IPS-20b (cell line): ENCODE measurements at regions not wholly inside any gene's neighbourhood (a gene's known extent, or its start where the extent isn't known, plus 50 kb on each side); places are given as distances from the start of the nearest gene placed in this dataset.

Experiments used
- H3K27ac ChIP-seq: one replicate; pipeline ENCODE4 v1.5.1; 2013; ENCODE audit warnings: low read length
- H3K27me3 ChIP-seq: 2 replicates; pipeline ENCODE4 v1.6.1; 2013; ENCODE audit warnings: mild to moderate bottlenecking, low read length, inconsistent platforms; ENCODE audit not compliant: insufficient read depth
- H3K36me3 ChIP-seq: 2 replicates; pipeline ENCODE4 v1.6.1; 2013; ENCODE audit warnings: low read depth, mild to moderate bottlenecking, inconsistent platforms, low read length, moderate library complexity; ENCODE audit not compliant: insufficient read depth
- H3K4me1 ChIP-seq: 2 replicates; pipeline ENCODE4 v1.6.1; 2013; ENCODE audit warnings: mild to moderate bottlenecking, control low read depth, inconsistent platforms, low read length, moderate library complexity; ENCODE audit not compliant: insufficient read depth
- H3K4me3 ChIP-seq: 2 replicates; pipeline ENCODE4 v1.5.1; 2013; ENCODE audit warnings: mild to moderate bottlenecking, low read length, inconsistent platforms
- H3K9ac ChIP-seq: 2 replicates; pipeline ENCODE4 v1.6.1; 2013; ENCODE audit warnings: low read depth, mild to moderate bottlenecking, inconsistent platforms, low read length, moderate library complexity
- H3K9me3 ChIP-seq: 2 replicates; pipeline ENCODE4 v1.6.1; 2013; ENCODE audit warnings: mild to moderate bottlenecking, low read depth, low read length, inconsistent platforms; ENCODE audit not compliant: insufficient read depth

GRCh38 chr3:103082501-103082900 lies 647.7 kb downstream of the ZPLD1 start:
- H3K36me3 ChIP-seq, result no peaks in the 10 kb centered on the region
- no peak overlapping the region for H3K27ac ChIP-seq
- H3K9ac ChIP-seq, result no peak overlapping the region
- no peaks in the 10 kb centered on the region for H3K9me3 ChIP-seq
- no peak overlapping the region for H3K4me3 ChIP-seq
- no peaks in the 10 kb centered on the region for H3K4me1 ChIP-seq
- no peaks in the 10 kb centered on the region for H3K27me3 ChIP-seq

GRCh38 chr3:103083848-103084631 lies 649.2 kb downstream of the ZPLD1 start:
- H3K9me3 ChIP-seq, result no peaks in the 10 kb centered on the region

GRCh38 chr3:103085465-103085864 lies 650.6 kb downstream of the ZPLD1 start:
- no peak overlapping the region for H3K27ac ChIP-seq
- no peaks in the 10 kb centered on the region for H3K9me3 ChIP-seq
- no peak overlapping the region for H3K9ac ChIP-seq
- no peaks in the 10 kb centered on the region for H3K36me3 ChIP-seq
- H3K4me3 ChIP-seq, result no peak overlapping the region
- H3K4me1 ChIP-seq, result no peaks in the 10 kb centered on the region
- H3K27me3 ChIP-seq, result no peaks in the 10 kb centered on the region

More at GRCh38 chr3:103083848-103084631, 649.2 kb downstream of the ZPLD1 start:
- no peak overlapping the region for H3K27ac ChIP-seq
- H3K4me1 ChIP-seq, result no peaks in the 10 kb centered on the region
- H3K27me3 ChIP-seq, result no peaks in the 10 kb centered on the region
- no peaks in the 10 kb centered on the region for H3K36me3 ChIP-seq
- H3K4me3 ChIP-seq, result no peak overlapping the region
- no peak overlapping the region for H3K9ac ChIP-seq

GRCh38 chr3:103089758-103090157 lies 654.9 kb downstream of the ZPLD1 start:
- Histone ChIP-seq H3K27me3 (no peaks in the 10 kb centered on the region), H3K9ac (no peak overlapping the region), H3K27ac (no peak overlapping the region), H3K4me1 (no peaks in the 10 kb centered on the region), H3K36me3 (no peaks in the 10 kb centered on the region), H3K4me3 (no peak overlapping the region), H3K9me3 (no peaks in the 10 kb centered on the region)

- no peaks in the 10 kb centered on the region for H3K4me1 ChIP-seq
- no peaks in the 10 kb centered on the region for H3K27me3 ChIP-seq
- no peak overlapping the region for H3K4me3 ChIP-seq
- no peaks in the 10 kb centered on the region for H3K36me3 ChIP-seq
- H3K9me3 ChIP-seq, result no peaks in the 10 kb centered on the region
- H3K27ac ChIP-seq, result no peak overlapping the region
- no peak overlapping the region for H3K9ac ChIP-seq
Observed at GRCh38 chr3:103105206-103105605, 670.4 kb downstream of the ZPLD1 start.

- Histone ChIP-seq H3K4me1 (no peaks in the 10 kb centered on the region; the same call in 1 of the 2 replicates), H3K4me3 (no peak overlapping the region), H3K36me3 (no peaks in the 10 kb centered on the region), H3K9me3 (no peaks in the 10 kb centered on the region), H3K27me3 (no peaks in the 10 kb centered on the region), H3K9ac (no peak overlapping the region), H3K27ac (no peak overlapping the region)
Observed at GRCh38 chr3:103112273-103112672, 677.5 kb downstream of the ZPLD1 start.

GRCh38 chr3:103126115-103126514 lies 691.3 kb downstream of the ZPLD1 start:
- Histone ChIP-seq H3K36me3 (no peaks in the 10 kb centered on the region), H3K9ac (no peak overlapping the region), H3K9me3 (no peaks in the 10 kb centered on the region), H3K4me3 (no peak overlapping the region), H3K4me1 (no peaks in the 10 kb centered on the region; the same call in 1 of the 2 replicates), H3K27ac (no peak overlapping the region), H3K27me3 (no peaks in the 10 kb centered on the region)

- Histone ChIP-seq H3K27ac (no peak overlapping the region), H3K36me3 (no peaks in the 10 kb centered on the region), H3K4me1 (no peaks in the 10 kb centered on the region; the same call in 1 of the 2 replicates), H3K9ac (no peak overlapping the region), H3K4me3 (no peak overlapping the region), H3K27me3 (no peaks in the 10 kb centered on the region), H3K9me3 (no peaks in the 10 kb centered on the region)
Observed at GRCh38 chr3:103127098-103127630, 692.3 kb downstream of the ZPLD1 start.

- Histone ChIP-seq H3K36me3 (no peaks in the 10 kb centered on the region), H3K27me3 (no peaks in the 10 kb centered on the region), H3K27ac (no peak overlapping the region), H3K9ac (no peak overlapping the region), H3K4me1 (no peaks in the 10 kb centered on the region; the same call in 1 of the 2 replicates), H3K9me3 (no peaks in the 10 kb centered on the region), H3K4me3 (no peak overlapping the region)
Observed at GRCh38 chr3:103127737-103128136, 692.9 kb downstream of the ZPLD1 start.

GRCh38 chr3:103134023-103134724 lies 699.4 kb downstream of the ZPLD1 start:
- no peaks in the 10 kb centered on the region for H3K27me3 ChIP-seq
- no peaks in the 10 kb centered on the region; the same call in 1 of the 2 replicates for H3K4me1 ChIP-seq
- no peak overlapping the region for H3K4me3 ChIP-seq
- no peak overlapping the region for H3K27ac ChIP-seq
- no peak overlapping the region for H3K9ac ChIP-seq
- no peaks in the 10 kb centered on the region for H3K9me3 ChIP-seq
- H3K36me3 ChIP-seq, result no peaks in the 10 kb centered on the region

GRCh38 chr3:103136621-103137020 lies 701.8 kb downstream of the ZPLD1 start:
- Histone ChIP-seq H3K27ac (no peak overlapping the region), H3K4me3 (no peak overlapping the region), H3K9me3 (no peaks in the 10 kb centered on the region), H3K9ac (no peak overlapping the region), H3K36me3 (no peaks in the 10 kb centered on the region), H3K27me3 (no peaks in the 10 kb centered on the region), H3K4me1 (no peaks in the 10 kb centered on the region; the same call in 1 of the 2 replicates)

GRCh38 chr3:103137830-103138229 lies 703.0 kb downstream of the ZPLD1 start:
- no peaks in the 10 kb centered on the region for H3K27me3 ChIP-seq
- H3K27ac ChIP-seq, result no peak overlapping the region
- H3K4me3 ChIP-seq, result no peak overlapping the region
- H3K4me1 ChIP-seq, result no peaks in the 10 kb centered on the region; the same call in 1 of the 2 replicates
- H3K9me3 ChIP-seq, result no peaks in the 10 kb centered on the region
- H3K9ac ChIP-seq, result no peak overlapping the region
- no peaks in the 10 kb centered on the region for H3K36me3 ChIP-seq
